HFFc6 (cell line): ENCODE measurements at regions not wholly inside any gene's neighbourhood (a gene's known extent, or its start where the extent isn't known, plus 50 kb on each side); places are given as distances from the start of the nearest gene placed in this dataset.

Experiments used
- DNase-seq: peaks from one replicate; pipeline ENCODE4 v3.0.0-alpha.2; 2018
- H3K27ac Mint-ChIP-seq: 2 replicates; pipeline ENCODE4 v1.8.0; 2020; ENCODE audit warnings: mild to moderate bottlenecking, mixed read lengths
- H3K27me3 Mint-ChIP-seq: 2 replicates; pipeline ENCODE4 v1.8.0; 2021; ENCODE audit warnings: mild to moderate bottlenecking, moderate library complexity, mixed read lengths; ENCODE audit not compliant: insufficient read depth
- H3K36me3 Mint-ChIP-seq: 2 replicates; pipeline ENCODE4 v1.8.0; 2021; ENCODE audit warnings: low read depth, mixed read lengths
- H3K4me1 Mint-ChIP-seq: 2 replicates; pipeline ENCODE4 v1.8.0; 2020; ENCODE audit warnings: low read depth, mixed read lengths
- H3K4me3 Mint-ChIP-seq: 2 replicates; pipeline ENCODE4 v1.8.0; 2020; ENCODE audit warnings: mild to moderate bottlenecking, moderate library complexity, mixed read lengths
- H3K9me3 Mint-ChIP-seq: 2 replicates; pipeline ENCODE4 v1.8.0; 2020; ENCODE audit warnings: mild to moderate bottlenecking, mixed read lengths
- TF ChIP-seq, protein P1 (sequence below): fragments of 200-600 bp; sonication (generic); IDR thresholded peaks from 2 replicates; pipeline ENCODE4 v1.5.0; 2021; ENCODE audit warnings: antibody characterized with exemption, mild to moderate bottlenecking

DNA sequence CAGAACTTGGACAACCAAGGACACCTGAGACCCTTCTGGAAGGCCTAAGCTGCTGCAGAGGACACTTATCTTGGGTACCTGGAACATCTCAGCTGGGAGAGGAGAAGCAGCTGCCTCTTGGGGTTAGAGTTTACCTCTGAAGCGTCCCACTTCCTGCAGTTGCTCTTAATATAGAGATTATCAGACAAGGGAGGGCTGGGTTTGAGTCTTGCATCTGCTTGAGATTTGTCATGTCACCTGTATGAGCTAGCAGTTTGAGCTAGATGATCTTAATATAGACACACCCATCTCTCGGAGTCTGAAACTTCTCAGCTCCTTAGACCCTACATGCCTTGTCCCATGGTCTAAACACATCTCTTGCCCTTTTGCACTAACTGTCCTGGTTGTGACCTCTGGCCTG lies 93.1 kb upstream of the CCL1 start:
- Mint-ChIP-seq H3K4me3 (no peak overlapping the region), H3K4me1 (no peaks in the 10 kb centered on the region), H3K9me3 (no peaks in the 10 kb centered on the region), H3K27ac (no peak overlapping the region), H3K27me3 (peaks cover 11% of the 10 kb centered on the region; the same call in 1 of the 2 replicates), H3K36me3 (no peaks in the 10 kb centered on the region)
- DNase-seq, result no peak
- TF ChIP-seq, protein P1, sequence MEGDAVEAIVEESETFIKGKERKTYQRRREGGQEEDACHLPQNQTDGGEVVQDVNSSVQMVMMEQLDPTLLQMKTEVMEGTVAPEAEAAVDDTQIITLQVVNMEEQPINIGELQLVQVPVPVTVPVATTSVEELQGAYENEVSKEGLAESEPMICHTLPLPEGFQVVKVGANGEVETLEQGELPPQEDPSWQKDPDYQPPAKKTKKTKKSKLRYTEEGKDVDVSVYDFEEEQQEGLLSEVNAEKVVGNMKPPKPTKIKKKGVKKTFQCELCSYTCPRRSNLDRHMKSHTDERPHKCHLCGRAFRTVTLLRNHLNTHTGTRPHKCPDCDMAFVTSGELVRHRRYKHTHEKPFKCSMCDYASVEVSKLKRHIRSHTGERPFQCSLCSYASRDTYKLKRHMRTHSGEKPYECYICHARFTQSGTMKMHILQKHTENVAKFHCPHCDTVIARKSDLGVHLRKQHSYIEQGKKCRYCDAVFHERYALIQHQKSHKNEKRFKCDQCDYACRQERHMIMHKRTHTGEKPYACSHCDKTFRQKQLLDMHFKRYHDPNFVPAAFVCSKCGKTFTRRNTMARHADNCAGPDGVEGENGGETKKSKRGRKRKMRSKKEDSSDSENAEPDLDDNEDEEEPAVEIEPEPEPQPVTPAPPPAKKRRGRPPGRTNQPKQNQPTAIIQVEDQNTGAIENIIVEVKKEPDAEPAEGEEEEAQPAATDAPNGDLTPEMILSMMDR, result no peak

DNA sequence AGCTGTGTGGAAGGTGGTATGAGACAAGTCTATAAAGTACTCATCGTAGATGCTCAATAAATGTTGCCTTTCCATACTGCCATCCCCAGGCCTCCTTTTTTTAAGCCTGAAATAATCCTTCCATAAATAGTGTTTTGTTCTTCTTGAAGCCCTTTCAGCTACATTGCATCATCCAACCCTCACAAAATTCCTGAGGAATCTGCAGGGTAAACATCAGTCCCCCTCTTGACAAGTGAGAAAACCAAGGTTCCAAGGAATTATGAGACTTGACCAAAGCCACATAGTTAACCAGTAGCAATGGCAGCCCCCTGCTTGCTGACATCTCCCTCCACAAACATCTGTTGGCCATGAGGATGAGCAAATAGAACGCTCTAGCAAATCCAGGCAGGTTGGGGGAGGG lies 89.7 kb upstream of the CCL1 start:
- Mint-ChIP-seq H3K4me3 (no peak overlapping the region), H3K36me3 (no peaks in the 10 kb centered on the region), H3K27me3 (peaks cover 6% of the 10 kb centered on the region), H3K27ac (no peak overlapping the region), H3K4me1 (no peaks in the 10 kb centered on the region), H3K9me3 (no peaks in the 10 kb centered on the region)
- TF ChIP-seq, protein P1, result no peak
- DNase-seq, result no peak

DNA sequence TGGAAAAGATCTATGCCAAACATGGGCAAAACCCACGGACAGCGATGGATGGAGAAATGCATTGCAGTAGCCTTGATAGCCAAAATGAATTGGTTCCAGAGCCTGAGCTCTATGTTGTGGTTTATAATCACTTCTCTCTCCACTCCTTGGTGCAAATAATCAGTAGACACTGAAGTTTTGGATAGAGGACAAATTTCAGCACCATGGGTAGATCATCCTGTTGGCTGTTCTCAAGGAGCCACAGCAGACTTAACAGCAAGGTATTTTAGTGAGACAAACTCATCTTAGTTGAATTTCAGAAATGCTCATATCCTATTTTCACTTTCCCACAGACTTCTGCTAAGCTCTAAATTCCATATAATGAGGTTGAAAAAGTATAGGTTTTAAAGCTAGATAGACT lies 88.3 kb upstream of the CCL1 start:
- H3K36me3 Mint-ChIP-seq, result no peaks in the 10 kb centered on the region
- H3K4me1 Mint-ChIP-seq, result no peaks in the 10 kb centered on the region
- H3K27ac Mint-ChIP-seq, result no peak overlapping the region
- DNase-seq, result no peak
- peaks cover 5% of the 10 kb centered on the region for H3K27me3 Mint-ChIP-seq
- H3K9me3 Mint-ChIP-seq, result no peaks in the 10 kb centered on the region
- no peak overlapping the region for H3K4me3 Mint-ChIP-seq
- TF ChIP-seq, protein P1, result no peak

DNA sequence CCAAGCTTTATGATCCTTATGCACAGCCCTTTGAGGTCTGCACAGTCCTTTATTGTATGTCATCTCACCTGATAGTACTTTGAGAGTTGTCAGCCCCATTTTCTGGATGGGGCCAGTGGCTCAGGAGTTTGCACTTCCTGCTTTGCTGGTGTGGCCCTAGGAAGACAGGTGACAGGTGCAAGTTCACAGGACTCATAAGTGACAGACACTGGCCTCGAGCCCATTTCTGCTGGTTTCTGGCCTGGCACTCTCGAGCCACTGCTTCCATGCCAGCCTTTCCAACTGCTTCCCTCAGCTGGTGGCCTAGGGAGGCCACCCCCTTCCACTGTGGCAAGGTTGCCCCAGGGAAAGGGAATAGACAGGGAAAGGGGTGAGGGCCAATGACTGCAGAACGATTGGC lies 84.4 kb upstream of the CCL1 start:
- DNase-seq, result no peak
- no peaks in the 10 kb centered on the region for H3K4me1 Mint-ChIP-seq
- H3K27me3 Mint-ChIP-seq, result peaks cover 7% of the 10 kb centered on the region
- TF ChIP-seq, protein P1, result no peak
- no peak overlapping the region for H3K27ac Mint-ChIP-seq
- H3K9me3 Mint-ChIP-seq, result no peaks in the 10 kb centered on the region
- H3K36me3 Mint-ChIP-seq, result no peaks in the 10 kb centered on the region
- no peak overlapping the region for H3K4me3 Mint-ChIP-seq

DNA sequence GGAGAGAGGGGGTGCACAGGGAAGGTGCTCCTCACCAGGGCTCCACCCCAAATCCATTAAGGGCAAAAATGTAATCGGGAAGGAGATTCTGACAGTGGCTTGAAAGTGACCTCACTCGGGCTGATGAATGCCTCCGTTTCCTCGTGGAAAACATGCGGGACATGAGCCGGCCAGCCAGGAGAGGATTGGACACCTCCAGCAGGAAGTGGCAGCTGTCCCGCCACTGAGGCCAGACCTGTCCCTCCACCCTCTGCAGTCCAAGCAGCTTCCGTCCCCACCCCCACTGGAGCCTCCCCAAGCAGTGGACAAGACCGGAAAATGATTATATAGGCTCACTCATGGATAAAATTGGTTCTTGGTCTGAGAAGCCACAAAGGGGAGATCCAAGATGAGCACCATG lies 82.1 kb upstream of the CCL1 start:
- no peaks in the 10 kb centered on the region for H3K9me3 Mint-ChIP-seq
- H3K4me1 Mint-ChIP-seq, result no peaks in the 10 kb centered on the region
- H3K27me3 Mint-ChIP-seq, result peaks cover 9% of the 10 kb centered on the region
- TF ChIP-seq, protein P1, result no peak
- no peaks in the 10 kb centered on the region for H3K36me3 Mint-ChIP-seq
- no peak overlapping the region for H3K27ac Mint-ChIP-seq
- no peak for DNase-seq
- no peak overlapping the region for H3K4me3 Mint-ChIP-seq
